CD4-positive, CD25-positive, alpha-beta regulatory T cell (primary cell): ENCODE measurements at regions not wholly inside any gene's neighbourhood (a gene's known extent, or its start where the extent isn't known, plus 50 kb on each side); places are given as distances from the start of the nearest gene placed in this dataset.

ENCODE experiments used
- ATAC-seq, 2 donors: fragments of 150-1000 bp; cut with Tn5 transposase; one replicate each; pipeline ENCODE4 v1.10.0; 2021; ENCODE audit warnings: low read depth in 2 of 2, moderate number of reproducible peaks in 2 of 2, moderate library complexity in 1 of 2
- DNase-seq, 3 donors: peaks; one replicate each; pipeline versions ENCODE4 v3.0.0 to v3.0.0-alpha.2; 2012 to 2022; ENCODE audit warnings: mixed read lengths in 1 of 3
- H3K27ac ChIP-seq: one replicate; pipeline ENCODE4 v1.7.0; 2013; ENCODE audit warnings: mild to moderate bottlenecking, low read length; ENCODE audit not compliant: insufficient read depth, poor library complexity, severe bottlenecking
- H3K27me3 ChIP-seq: one replicate; pipeline ENCODE4 v1.7.0; 2013; ENCODE audit warnings: low read length; ENCODE audit not compliant: control insufficient read depth, insufficient read depth
- H3K36me3 ChIP-seq: one replicate; pipeline ENCODE4 v1.7.0; 2013; ENCODE audit warnings: mild to moderate bottlenecking, low read length, moderate library complexity; ENCODE audit not compliant: control insufficient read depth, insufficient read depth
- H3K4me1 ChIP-seq: 2 replicates; pipeline ENCODE4 v1.7.0; 2013; ENCODE audit warnings: mild to moderate bottlenecking, low read length; ENCODE audit not compliant: insufficient read depth, control insufficient read depth, poor library complexity, severe bottlenecking
- H3K4me3 ChIP-seq: one replicate; pipeline ENCODE4 v1.7.0; 2013; ENCODE audit warnings: low read depth, mild to moderate bottlenecking, low read length, moderate library complexity
- H3K9me3 ChIP-seq, 2 experiments: 1 replicate in 1 of 2; 2 replicates in 1 of 2; pipeline ENCODE4 v1.7.0; 2013; ENCODE audit warnings: low read length in 2 of 2, mild to moderate bottlenecking in 1 of 2, moderate library complexity in 1 of 2; ENCODE audit not compliant: control insufficient read depth in 2 of 2
- H3K27ac Mint-ChIP-seq, 3 donors: one replicate each; pipeline ENCODE4 v1.8.0; 2020 to 2022; ENCODE audit warnings: mild to moderate bottlenecking in 3 of 3, mixed read lengths in 3 of 3, moderate library complexity in 2 of 3
- H3K27me3 Mint-ChIP-seq: one replicate; pipeline ENCODE4 v1.8.0; 2022; ENCODE audit warnings: mild to moderate bottlenecking, mixed read lengths
- H3K36me3 Mint-ChIP-seq: one replicate; pipeline ENCODE4 v1.8.0; 2020; ENCODE audit warnings: mixed read lengths
- H3K4me1 Mint-ChIP-seq, 4 donors: one replicate each; pipeline ENCODE4 v1.8.0; 2020 to 2022; ENCODE audit warnings: mixed read lengths in 4 of 4, mild to moderate bottlenecking in 1 of 4
- H3K4me3 Mint-ChIP-seq, 4 donors: one replicate each; pipeline ENCODE4 v1.8.0; 2020 to 2022; ENCODE audit warnings: mild to moderate bottlenecking in 4 of 4, mixed read lengths in 4 of 4, moderate library complexity in 3 of 4
- H3K9me3 Mint-ChIP-seq, 7 donors: one replicate each; pipeline ENCODE4 v1.8.0; 2020 to 2022; ENCODE audit warnings: mixed read lengths in 7 of 7, mild to moderate bottlenecking in 3 of 7, moderate library complexity in 2 of 7

DNA sequence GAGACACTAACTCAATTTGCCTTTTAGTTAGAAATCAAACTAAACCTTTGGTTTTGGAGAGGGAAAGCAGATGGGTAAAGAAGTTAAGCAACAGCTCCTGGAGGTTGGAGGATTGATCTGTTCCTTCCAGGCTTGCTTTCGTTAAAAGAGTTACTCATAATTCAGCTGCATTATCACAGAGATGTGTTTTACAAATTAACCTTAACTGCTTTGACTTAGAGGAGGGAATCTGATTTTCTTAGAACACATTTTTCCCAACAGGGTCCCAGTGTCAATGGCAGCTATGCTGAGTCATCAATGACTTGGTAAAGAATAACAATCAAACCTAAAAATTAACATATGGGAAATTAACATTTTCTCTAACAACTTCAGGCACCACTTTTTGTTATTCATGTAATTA, 113.4 kb downstream of the COPS8 start:
- Mint-ChIP-seq H3K27ac (no peak overlapping the region), H3K9me3 (no peaks in the 10 kb centered on the region), H3K36me3 (no peaks in the 10 kb centered on the region), H3K4me3 (no peak overlapping the region), H3K4me1 (no peaks in the 10 kb centered on the region), H3K27me3 (peaks cover 4% of the 10 kb centered on the region)
- Histone ChIP-seq H3K27ac (no peak overlapping the region), H3K9me3 (no peaks in the 10 kb centered on the region), H3K4me1 (no peaks in the 10 kb centered on the region), H3K27me3 (no peaks in the 10 kb centered on the region), H3K4me3 (no peak overlapping the region), H3K36me3 (no peaks in the 10 kb centered on the region)
- DNase-seq: no peak
- no peak for ATAC-seq

DNA sequence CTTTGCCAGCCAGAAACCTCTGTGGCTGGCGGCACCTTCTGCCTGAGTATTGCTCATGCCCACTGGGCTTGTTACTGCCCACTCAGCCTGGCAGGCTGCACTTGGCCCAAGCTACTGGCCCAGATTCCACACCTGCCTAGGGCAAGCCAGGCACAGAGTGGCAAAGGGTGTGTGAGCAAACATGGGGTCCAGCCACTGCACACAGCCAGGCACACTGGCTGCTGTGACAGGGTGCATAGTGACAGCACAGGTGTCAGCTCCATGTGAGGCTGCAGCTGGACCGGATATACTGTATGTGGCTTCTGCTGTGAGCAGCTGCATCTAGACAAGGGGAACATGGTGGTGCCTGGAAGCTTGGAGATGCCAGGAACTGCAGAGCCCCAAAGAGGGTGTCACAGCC, 113.9 kb downstream of the COPS8 start:
- Histone ChIP-seq H3K36me3 (no peaks in the 10 kb centered on the region), H3K27me3 (no peaks in the 10 kb centered on the region), H3K9me3 (no peaks in the 10 kb centered on the region), H3K4me3 (no peak overlapping the region), H3K4me1 (no peaks in the 10 kb centered on the region), H3K27ac (no peak overlapping the region)
- ATAC-seq (no peak), DNase-seq (no peak)
- H3K4me1 Mint-ChIP-seq: no peaks in the 10 kb centered on the region
- H3K27ac Mint-ChIP-seq: no peak overlapping the region
- no peaks in the 10 kb centered on the region for H3K36me3 Mint-ChIP-seq
- H3K27me3 Mint-ChIP-seq: peaks cover 4% of the 10 kb centered on the region
- no peak overlapping the region for H3K4me3 Mint-ChIP-seq
- H3K9me3 Mint-ChIP-seq: no peaks in the 10 kb centered on the region

GRCh38 chr2:237200462-237200861, 114.8 kb downstream of the COPS8 start:
- H3K4me3 Mint-ChIP-seq: no peak overlapping the region
- H3K4me1 Mint-ChIP-seq: no peaks in the 10 kb centered on the region
- Histone ChIP-seq H3K4me1 (no peaks in the 10 kb centered on the region), H3K9me3 (no peaks in the 10 kb centered on the region), H3K27ac (no peak overlapping the region), H3K27me3 (no peaks in the 10 kb centered on the region), H3K4me3 (no peak overlapping the region), H3K36me3 (no peaks in the 10 kb centered on the region)
- H3K27ac Mint-ChIP-seq: no peak overlapping the region
- DNase-seq (no peak), ATAC-seq (no peak)
- no peaks in the 10 kb centered on the region for H3K36me3 Mint-ChIP-seq
- peaks cover 4% of the 10 kb centered on the region for H3K27me3 Mint-ChIP-seq
- H3K9me3 Mint-ChIP-seq: no peaks in the 10 kb centered on the region

- H3K27ac Mint-ChIP-seq: no peak overlapping the region
- H3K9me3 Mint-ChIP-seq: no peaks in the 10 kb centered on the region
- Histone ChIP-seq H3K4me3 (no peak overlapping the region), H3K9me3 (no peaks in the 10 kb centered on the region), H3K27me3 (no peaks in the 10 kb centered on the region), H3K27ac (no peak overlapping the region), H3K4me1 (no peaks in the 10 kb centered on the region), H3K36me3 (no peaks in the 10 kb centered on the region)
- peaks cover 4% of the 10 kb centered on the region for H3K27me3 Mint-ChIP-seq
- H3K4me1 Mint-ChIP-seq: no peaks in the 10 kb centered on the region
- H3K36me3 Mint-ChIP-seq: no peaks in the 10 kb centered on the region
- no peak for DNase-seq
- H3K4me3 Mint-ChIP-seq: no peak overlapping the region
- ATAC-seq: no peak
Measured at GRCh38 chr2:237201461-237202287, 116.0 kb downstream of the COPS8 start.

GRCh38 chr2:237202288-237203030, 116.8 kb downstream of the COPS8 start:
- Histone ChIP-seq H3K9me3 (no peaks in the 10 kb centered on the region), H3K36me3 (no peaks in the 10 kb centered on the region), H3K27me3 (no peaks in the 10 kb centered on the region), H3K4me3 (no peak overlapping the region), H3K4me1 (no peaks in the 10 kb centered on the region), H3K27ac (no peak overlapping the region)
- Mint-ChIP-seq H3K27me3 (peaks cover 4% of the 10 kb centered on the region), H3K4me1 (no peaks in the 10 kb centered on the region), H3K36me3 (no peaks in the 10 kb centered on the region), H3K4me3 (no peak overlapping the region), H3K27ac (no peak overlapping the region), H3K9me3 (no peaks in the 10 kb centered on the region)
- DNase-seq (no peak), ATAC-seq (no peak)

DNA sequence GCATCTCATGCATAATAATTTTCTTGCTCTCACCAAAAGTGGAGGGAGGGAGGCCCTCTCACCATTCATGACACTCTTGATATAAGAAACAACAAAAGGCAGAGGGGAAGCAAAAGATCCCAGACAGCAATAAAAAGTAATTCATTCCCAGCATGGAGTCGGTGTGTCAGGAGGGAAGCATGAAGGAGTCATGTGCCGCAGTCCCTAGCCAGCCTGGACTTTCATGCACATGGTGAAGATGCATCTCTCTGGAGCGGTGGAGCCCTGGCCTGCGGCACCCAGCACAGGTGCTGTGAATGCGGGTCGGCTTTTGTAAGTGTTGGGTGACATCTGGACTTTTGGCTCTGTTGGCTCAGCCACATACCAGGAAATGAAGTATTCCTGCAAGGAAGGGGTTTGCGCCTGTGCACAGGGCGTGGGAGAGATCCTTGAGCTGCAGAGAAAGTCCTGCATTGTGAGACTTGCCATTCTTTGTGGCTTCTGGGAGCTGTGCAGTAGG, 119.4 kb downstream of the COPS8 start:
- Mint-ChIP-seq H3K4me3 (no peak overlapping the region), H3K4me1 (no peaks in the 10 kb centered on the region), H3K36me3 (no peaks in the 10 kb centered on the region), H3K27ac (no peak overlapping the region), H3K27me3 (no peaks in the 10 kb centered on the region), H3K9me3 (peaks cover 0 to 1% (median 0%) of the 10 kb centered on the region in 7 donors)
- ATAC-seq: no peak
- H3K36me3 ChIP-seq: no peaks in the 10 kb centered on the region
- H3K27ac ChIP-seq: no peak overlapping the region
- H3K9me3 ChIP-seq: no peaks in the 10 kb centered on the region
- no peaks in the 10 kb centered on the region for H3K27me3 ChIP-seq
- H3K4me3 ChIP-seq: no peak overlapping the region
- no peak for DNase-seq
- H3K4me1 ChIP-seq: no peaks in the 10 kb centered on the region

- H3K4me1 ChIP-seq: no peaks in the 10 kb centered on the region
- Mint-ChIP-seq H3K27ac (no peak overlapping the region), H3K4me1 (no peaks in the 10 kb centered on the region), H3K27me3 (no peaks in the 10 kb centered on the region), H3K36me3 (no peaks in the 10 kb centered on the region), H3K4me3 (no peak overlapping the region), H3K9me3 (peaks cover 0 to 2% (median 0%) of the 10 kb centered on the region in 7 donors)
- no peaks in the 10 kb centered on the region for H3K27me3 ChIP-seq
- H3K9me3 ChIP-seq: no peaks in the 10 kb centered on the region
- ATAC-seq (no peak), DNase-seq (no peak)
- H3K4me3 ChIP-seq: no peak overlapping the region
- H3K27ac ChIP-seq: no peak overlapping the region
- no peaks in the 10 kb centered on the region for H3K36me3 ChIP-seq
Measured at GRCh38 chr2:237205561-237205971, 119.9 kb downstream of the COPS8 start.
